ENCODE measurements at regions not wholly inside any gene's neighbourhood (a gene's known extent, or its start where the extent isn't known, plus 50 kb on each side); places are given as distances from the start of the nearest gene placed in this dataset.
A peak's percentile ranks its signal among the peaks of the same experiment; 100 is the strongest.

DNA sequence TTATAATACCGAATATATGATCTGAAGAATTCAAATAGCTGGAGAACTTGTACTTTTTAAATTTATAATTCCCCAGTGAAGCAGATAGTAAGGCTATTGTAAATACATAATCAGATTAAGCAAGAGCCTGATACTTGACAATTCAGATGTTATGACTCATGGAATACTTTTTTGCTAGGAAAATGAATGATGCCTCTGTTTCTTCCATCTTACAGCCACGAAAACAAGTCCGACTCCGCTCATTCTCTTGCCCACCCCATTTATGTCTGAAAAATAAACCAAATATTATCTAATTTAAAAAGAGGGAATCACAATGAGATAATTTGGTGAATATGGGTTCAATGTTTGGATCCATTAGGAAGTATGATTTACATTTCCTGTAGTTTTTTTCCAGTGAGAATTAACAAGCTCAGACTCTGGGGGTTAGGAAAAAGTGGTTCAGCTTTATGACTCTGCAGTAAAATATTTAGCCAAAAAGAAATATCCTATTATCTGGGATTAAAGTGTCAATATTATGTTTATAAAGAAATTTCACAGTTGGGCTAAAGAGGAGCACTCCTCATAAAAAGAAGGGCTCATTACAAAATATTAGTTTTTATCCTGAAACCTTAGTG lies 50.4 kb upstream of the DAB1 start:
- no peak overlapping the region for H3K27ac ChIP-seq (ENCODE audit: low read length)
- no peak overlapping the region for H3K4me3 ChIP-seq (ENCODE audit: low read length)
- no peaks in the 10 kb centered on the region for H3K27me3 ChIP-seq (ENCODE audit: control insufficient read depth, insufficient read depth, low read length)
- no peaks in the 10 kb centered on the region for H3K4me1 ChIP-seq (ENCODE audit: control insufficient read depth, insufficient read depth, low read length)
- H3K9me3 ChIP-seq (replicated peaks; ENCODE audit: control insufficient read depth, low read depth, low read length) = no peaks in the 10 kb centered on the region
- no peaks in the 10 kb centered on the region for H3K36me3 ChIP-seq (ENCODE audit: control insufficient read depth, insufficient read depth, low read length)
- WGBS (ENCODE audit: insufficient coverage) = no CpG with 5 or more reads among the region's 4 CpGs
- peak; percentile 11 for DNase-seq
